ENCODE measurements at regions not wholly inside any gene's neighbourhood (a gene's known extent, or its start where the extent isn't known, plus 50 kb on each side); places are given as distances from the start of the nearest gene placed in this dataset.

GRCh38 chr4:124884316-124884715 is 171.8 kb upstream of the ANKRD50 start:
- TF ChIP-seq MAX (IDR thresholded peaks at IDR 0.05) (no peak), HDAC6 (IDR thresholded peaks at IDR 0.05; ENCODE audit: low read depth, low read length) (no peak), SAP30 (IDR thresholded peaks at IDR 0.05; ENCODE audit: insufficient read depth, insufficient replicate concordance, low read length) (no peak), EZH2 (IDR thresholded peaks at IDR 0.05; ENCODE audit: low read depth, low read length, severe bottlenecking) (no peak), POLR2A (IDR thresholded peaks at IDR 0.05; ENCODE audit: control extremely low read depth in 1 of 2, low read depth in 2 of 2, low read length in 2 of 2) (no peak), ZNF274 (IDR thresholded peaks at IDR 0.05; ENCODE audit: borderline replicate concordance, extremely low read depth, low read length) (no peak)

All from H1 (cell line).